ELF-1 (cell line): ENCODE measurements at regions not wholly inside any gene's neighbourhood (a gene's known extent, or its start where the extent isn't known, plus 50 kb on each side); places are given as distances from the start of the nearest gene placed in this dataset.
A peak's percentile ranks its signal among the peaks of the same experiment; 100 is the strongest.
"Not testable (repeated sequence)": the region's sequence is repeated elsewhere in the genome, so short reads cannot be mapped to it uniquely, and the experiment has no call there.

Source experiments
- DNase-seq: peaks from one replicate; pipeline ENCODE4 v3.0.0-alpha.2; 2016; ENCODE audit warnings: low read depth, low spot score

DNA sequence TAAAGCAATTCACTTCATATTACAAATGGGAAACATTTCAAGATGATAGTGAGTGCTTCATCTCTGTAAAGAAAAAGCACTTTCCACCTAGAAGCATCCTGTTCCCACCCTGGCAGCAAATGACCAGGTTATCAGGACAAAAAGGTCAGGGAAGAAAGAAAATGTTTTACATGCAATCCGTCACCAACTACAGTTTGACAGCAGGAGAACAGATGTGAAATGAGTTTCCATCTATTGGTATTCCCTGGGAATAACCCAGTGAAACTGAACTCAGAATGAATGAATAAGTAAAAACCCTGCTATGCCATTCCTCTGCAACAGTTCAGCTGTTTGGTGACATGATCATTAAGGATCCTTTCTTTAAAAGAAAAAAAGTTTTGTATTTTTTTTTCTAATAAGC, 67.6 kb downstream of the HTR1A start:
- no peak for DNase-seq

DNA sequence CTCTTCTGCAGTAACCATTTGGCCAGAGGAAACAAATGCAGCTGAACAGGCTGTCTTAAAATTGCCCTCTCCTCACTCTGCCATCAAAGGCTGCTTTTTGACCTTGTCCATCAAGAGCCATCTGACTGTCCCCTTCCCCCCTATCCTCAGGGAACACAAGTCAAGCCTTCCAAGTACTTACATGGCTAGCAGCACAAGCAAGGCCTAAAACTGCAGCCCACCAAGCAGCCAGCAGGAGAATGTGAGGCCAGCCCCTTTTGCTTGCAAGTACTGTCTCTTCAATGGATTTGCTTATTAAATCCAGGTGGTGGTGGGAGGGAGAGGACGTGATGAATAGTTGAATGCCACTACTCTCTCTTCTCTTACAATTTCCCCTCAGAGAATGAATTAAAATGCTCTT, 83.5 kb downstream of the HTR1A start:
- DNase-seq: peak; percentile 2

DNA sequence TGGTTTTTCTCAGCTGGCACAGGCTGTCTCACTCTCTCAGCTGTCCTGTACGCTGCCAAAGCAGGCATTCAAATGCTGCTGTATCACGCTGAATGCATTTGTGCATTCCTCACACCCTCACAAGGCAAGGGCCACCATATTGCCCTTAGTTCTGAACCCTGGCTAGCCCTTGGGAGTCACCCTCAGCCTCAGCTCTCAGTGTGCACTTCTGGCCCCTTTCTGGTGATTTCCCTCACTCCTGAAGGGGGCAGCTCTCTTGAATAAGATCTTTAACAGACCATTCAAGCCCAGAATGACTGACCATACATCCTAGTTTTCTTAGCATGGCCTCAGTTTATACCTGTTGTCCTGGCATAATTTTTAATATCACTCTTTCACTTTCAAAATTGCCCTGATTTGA, 84.3 kb downstream of the HTR1A start:
- no peak for DNase-seq

DNA sequence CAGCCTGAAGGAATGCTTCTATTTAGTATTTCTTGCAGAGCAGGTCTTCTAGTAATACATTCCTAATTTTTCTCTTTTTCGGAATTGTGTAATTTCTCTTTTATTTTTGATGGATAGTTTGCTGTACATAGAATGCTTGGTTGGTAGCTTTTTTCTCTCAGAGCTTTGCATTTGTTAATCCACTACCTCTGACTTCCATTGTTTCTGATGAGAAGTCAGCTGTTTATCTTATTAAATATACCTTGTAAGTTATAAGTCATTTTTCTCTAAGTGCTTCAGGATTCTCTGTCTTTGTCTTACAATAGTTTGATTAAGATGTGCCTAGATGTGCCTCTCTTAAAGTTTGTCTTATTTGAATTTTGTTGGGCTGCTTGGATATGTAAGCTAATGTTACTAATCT, 101.9 kb downstream of the HTR1A start:
- no peak for DNase-seq

DNA sequence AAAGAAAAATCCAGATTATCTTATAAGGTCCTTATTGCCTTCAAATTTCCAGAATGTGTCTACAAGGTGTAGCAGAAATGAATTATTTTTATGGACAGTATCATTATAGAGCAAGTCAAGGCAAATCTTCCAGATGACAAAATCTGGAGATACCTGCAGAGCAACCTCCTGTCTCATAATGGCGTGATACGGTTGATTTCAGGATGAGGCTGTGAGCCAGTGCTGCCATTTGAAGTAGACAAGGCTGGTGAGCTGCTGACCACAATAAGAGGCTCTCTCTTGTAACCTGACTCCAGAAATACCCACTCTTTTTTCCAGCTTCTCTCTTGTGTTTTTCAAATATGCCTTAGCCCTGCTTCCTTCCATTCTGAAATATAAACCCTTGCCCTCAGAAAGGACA, 108.2 kb downstream of the HTR1A start:
- DNase-seq: no peak

DNA sequence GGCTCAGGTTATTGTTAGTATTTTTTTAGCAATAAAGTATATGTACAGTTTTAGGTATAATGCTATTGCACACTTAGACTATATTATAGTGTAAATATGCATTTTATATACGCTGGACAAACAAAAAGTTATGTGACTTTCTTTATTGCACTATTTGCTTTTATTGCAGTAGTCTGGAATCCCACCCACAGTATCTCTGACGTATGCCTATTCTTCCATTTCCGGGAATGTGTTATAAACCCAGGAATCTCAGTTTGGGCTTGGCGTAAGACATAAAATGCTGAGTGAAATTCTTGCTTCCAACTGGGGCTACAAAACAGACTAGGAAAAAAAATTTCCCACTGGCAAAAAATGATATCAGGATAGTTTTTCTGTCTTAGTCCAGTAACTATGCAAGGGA, 119.1 kb downstream of the HTR1A start:
- DNase-seq: no peak

DNA sequence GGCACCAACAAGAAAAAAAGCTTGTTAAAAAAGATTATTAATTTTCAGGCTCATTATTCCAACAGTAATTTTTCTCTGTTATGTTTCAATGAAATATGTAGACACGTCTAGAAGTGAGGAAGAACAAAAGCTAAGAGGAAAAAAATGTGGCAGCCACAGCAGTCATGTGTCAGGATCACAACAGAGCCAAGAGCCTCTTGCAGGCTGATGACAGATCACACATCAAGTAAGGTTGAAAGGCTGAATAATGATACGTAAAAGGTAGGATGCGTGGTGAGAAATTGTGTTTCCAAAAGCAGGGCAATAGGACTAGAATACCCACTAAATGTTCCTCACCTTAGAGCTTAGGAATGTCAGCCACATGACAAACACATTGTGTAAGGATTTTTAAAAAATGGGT, 124.8 kb downstream of the HTR1A start:
- no peak for DNase-seq

DNA sequence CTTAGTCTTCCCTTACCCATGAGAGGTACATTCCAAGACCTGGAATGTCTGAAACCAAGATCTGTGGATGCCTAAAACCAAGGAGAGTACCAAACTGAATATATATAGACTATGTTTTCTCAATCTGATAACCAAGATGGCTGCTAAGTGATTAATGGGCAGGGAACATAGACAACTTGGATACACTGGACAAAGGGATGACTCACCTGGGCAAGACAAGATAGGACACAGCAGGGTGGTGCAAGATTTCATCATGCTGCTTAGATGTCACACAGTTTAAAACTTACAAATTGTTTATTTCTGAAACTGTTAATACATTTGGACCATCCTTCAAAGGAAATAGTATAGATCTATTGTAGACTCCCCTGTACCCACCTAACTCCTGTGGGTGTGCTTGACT, 130.9 kb downstream of the HTR1A start:
- no peak for DNase-seq

DNA sequence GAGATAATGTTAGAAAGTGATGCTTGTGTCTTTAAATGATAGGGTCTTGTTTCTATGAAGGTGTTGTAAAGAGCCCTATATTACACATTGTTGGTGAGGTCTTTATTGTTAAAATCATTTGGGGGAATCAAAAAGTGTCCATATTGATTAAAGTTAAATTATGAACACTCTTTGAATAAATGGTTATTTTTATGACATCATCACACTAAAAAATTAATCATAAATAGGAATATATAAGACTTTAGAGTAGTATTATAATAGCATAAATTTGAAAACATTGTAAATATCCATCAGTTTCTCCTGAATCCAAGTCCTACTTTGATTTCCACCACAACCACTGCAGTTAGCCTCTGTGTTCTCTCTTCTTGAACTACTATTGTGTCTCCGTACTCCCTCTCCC, 136.3 kb downstream of the HTR1A start:
- no peak for DNase-seq

DNA sequence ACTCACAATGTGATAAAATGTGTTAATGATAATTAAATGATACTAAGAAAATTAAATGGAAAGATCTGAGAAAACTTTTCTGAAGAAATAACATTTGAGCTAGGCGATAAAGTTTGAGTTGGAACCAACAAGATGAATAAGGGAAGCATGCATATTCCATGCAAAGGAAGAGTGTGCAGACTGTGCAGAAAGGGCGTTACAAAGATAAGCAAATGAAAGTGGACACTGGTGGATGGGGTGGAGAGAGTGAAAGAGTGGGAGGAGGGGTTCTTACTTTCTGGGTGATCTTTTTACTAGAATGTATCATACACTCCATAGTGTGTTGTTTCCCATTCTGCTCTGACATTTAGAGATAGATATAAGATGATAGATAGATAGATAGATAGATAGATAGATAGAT, 138.7 kb downstream of the HTR1A start:
- DNase-seq: no peak

DNA sequence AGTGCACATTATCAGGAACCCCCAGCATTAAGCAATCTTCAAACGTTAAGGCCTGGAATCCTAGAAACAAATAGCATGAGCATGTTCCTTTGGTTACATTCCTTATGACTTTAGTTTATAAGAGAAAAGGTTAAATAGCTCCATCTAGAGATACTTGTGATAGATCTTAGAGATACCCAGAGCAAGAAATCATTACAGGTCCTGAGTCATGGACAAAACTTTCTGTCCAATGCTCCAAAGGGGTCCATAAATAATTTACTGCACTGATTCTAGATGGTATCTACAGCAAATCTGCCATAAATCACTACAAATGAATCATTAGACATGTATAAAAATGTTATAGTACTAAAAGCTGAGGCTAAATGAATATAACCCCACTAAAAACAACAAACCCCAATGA, 139.6 kb downstream of the HTR1A start:
- no peak for DNase-seq

DNA sequence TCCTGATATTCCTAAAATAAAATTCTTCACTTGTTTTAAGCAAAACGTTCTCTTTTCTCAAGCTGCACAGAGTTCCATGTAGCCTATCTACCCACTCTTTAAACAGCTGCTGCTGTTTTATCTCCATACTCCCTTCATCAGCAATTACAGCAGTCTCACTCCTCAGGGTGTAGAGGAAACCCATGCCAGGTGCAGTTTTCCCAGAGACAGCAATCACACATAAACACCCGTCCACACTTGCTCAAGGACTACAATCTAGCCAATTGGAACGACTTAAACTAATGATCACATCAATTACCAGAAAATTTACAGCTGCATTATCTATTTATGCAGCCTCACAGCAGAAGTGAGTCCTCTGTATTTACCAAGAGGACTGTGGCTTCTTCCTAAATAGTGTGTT, 141.7 kb downstream of the HTR1A start:
- no peak for DNase-seq

DNA sequence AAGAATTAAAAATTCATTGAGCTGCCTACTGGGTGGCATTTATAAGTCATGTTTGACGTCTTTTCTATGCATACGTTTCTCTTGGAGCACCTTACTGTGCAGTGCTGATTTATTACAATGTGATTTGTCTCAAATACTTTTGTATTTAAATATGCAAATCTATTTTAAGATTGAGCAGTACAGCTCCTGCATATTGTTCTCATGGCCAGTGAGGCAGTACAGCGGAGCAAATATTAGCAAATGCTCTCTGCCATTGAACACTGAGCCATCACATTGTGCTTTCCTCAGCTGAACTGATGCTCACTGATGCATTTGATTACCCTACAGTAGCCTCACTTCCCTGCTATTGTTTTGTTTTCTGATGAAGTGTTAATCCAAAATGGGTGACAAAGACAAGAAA, 149.6 kb downstream of the HTR1A start:
- DNase-seq: no peak

DNA sequence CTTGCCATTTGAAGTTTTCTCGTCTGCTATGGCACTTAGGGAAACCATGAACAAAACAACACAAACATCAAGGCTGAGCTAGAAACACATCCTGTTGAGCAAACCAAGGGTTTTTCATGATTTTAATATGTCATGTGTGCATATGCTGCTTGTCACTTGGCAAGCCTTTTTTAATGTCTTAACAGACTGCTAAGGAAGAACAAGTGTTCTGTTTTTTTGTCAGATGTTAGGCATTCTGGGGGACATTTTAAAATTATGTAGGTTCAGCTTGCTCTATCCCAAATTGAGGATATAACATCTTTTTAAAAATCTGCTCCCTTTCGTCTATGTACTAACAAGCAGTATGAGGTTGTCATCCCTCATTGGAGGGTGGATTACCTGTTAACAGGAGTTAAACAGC, 150.3 kb downstream of the HTR1A start:
- no peak for DNase-seq

DNA sequence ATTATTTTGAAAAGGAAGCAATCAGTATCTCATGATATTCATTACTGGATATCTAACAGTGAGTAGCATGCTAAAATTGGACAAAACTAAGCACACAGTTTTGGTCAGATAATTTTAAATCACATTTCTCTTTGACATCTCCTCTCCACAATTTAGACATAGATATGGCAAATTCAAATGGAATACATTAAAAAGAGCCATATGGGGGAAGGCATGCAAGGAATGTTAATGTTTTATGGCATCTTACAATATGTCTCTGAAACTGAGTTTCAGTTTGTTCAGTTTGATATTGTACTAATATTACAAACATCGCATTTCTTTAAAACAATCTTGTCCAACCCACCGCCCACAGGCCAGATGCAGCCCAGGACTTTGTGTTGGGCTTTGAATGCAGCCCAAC, 151.0 kb downstream of the HTR1A start:
- no peak for DNase-seq

DNA sequence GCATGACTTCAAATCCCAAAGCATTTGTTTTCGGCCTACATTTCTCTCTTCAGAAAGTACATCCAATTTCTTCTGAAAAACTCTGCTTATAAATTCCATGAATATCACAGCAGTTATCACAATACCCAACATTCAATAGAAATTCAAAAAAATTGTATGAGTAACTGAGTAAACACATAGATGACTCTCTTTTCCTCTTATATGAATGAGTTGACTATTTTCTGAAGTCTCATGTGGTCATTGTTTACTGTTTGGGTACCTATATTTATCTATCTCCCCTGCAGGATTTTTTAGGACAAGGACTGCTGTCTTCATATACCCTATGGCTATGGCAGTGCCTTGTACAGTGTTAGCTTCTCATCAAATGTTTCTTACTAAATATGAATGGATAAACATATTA, 157.1 kb downstream of the HTR1A start:
- DNase-seq: no peak

DNA sequence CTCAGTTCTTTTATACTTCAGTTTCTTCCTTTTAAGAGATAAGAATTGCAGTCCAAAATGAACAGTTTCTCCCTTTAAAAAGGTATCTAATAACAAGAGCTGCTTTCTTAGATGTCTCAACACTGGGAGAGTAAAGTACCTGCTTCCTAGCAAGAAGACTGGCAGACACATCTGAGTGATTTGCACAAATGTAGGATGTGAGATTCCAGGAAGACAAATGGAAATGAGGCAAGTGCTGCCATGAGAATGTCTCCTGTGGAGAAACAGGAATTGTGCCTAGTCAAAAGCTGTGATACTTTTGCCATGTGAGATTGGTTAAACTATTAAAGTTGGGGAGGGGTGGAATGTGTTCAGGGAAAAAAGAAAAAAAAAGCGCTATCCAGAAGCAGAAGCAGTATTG, 159.1 kb downstream of the HTR1A start:
- DNase-seq: no peak

DNA sequence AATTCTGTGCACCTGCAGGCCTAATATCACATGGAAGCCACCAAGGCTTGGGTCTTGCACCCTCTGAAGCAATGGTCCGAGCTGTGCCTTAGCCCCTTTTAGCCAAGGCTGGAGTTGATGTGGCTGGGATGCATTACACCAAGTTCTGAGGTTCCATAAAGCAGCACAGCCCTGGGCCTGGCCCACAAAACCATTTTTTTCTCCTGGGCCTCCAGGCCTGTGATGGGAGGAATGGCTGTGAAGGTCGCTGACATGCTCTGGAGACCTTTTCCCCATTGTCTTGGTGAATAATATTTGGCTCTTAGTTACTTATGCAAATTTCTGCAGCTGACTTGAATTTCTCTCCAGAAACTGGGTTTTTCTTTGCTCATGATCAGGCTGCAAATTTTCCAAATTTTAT, 167.3 kb downstream of the HTR1A start:
- no peak for DNase-seq

DNA sequence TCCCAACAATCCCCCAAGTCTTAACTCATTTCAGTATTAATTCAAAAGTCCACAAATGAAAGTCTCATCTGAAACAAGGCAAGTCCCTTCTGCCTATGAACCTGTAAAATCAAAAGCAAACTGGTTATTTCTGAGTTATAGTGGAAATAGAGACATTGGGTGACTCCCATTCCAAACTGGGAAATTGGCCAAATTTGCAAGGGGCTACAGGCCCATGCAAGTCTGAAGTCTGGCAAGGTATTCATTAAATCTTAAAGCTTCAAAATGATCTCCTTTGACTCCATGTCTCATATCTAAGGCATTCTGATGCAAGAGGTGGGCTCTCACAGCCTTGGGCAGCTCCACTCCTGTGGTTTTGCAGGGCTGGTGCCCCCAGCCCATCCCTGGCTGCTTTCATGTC, 167.9 kb downstream of the HTR1A start:
- no peak for DNase-seq

DNA sequence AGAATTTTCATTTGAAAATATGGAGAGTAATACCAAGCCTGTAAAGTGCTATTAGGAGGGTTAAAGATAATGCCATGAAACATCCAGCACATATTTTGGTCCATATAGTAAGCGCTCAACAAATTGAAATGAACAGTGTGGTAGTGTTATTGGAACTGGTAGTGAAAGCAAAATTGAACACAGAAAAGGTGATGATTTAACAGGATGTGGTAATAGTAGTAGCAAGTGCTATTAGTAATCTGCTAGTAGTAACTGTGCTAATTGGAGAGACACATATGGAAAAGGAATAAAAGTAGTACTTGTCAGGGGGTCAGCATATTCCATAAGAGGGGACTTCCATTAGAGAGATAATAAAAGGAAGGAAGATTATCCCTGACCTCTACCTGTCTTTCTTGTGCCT, 187.3 kb downstream of the HTR1A start:
- no peak for DNase-seq

DNA sequence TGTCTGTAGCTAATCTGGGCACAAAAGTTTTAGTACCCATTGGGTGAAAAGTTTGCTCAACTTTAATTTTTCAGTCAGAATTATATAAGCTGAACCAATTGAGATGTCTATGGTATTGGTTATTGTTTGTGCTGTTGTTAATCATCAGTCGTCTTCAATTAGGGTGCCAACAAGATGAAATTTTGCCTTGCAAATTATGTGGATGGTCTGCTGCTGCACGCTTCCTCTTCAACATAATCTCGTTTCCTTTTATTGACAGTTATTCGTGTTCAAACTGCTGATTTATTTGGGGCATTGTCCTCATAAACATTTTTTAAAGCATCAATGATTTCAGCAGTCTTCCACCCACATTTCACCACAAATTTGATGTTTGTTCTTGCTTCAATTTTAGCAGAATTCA, 194.0 kb downstream of the HTR1A start:
- no peak for DNase-seq

DNA sequence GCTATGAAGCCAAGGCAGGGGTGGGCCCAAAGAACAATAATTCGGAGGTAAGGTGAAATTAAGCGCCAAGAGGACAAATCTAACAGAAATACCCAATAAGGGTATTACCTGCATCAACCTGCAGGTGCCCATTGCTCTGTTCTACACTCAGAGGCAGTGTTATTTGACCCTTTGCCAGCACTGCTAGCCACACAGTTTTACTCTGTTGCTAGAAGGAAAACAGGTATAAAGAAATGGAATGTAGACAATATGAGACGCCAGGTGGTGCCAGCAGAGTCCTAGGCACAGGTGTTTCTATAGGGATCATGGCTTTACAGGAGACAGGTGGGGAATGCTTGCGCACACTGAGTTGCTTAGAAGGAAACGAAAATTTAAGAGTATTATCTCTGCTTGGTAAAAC, 201.3 kb downstream of the HTR1A start:
- no peak for DNase-seq

DNA sequence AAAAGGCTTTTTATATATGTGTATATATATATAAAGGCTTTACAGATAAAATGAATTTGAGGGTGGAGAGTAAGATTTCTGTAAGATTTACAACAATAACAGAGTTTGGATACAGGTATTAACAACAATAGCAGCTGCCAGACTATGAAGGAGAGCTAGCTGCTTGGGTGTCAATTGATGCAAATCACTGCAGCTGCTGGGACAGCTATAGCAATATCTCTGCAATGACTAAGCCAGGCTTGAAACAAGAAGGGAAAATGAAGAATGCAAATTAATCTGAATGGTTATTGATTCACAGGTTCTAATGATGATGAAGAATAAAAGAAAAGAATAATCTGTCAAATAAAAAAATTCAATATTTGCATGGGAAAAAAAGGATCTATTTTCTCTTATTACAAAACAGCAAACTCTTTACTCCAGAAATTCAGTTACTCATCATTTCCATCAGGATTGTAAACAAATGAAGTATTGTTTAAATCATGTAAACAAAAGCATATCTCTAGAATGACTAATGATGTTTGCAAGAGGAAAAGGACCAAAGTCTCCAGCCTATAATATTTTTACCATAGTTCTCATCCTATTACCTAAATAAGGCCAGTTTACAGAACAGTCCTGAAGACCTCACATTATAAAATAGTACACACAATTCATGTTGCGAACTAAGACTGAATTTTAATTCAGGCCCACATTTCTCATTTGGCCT, 219.0 kb downstream of the HTR1A start:
- no peak for DNase-seq

DNA sequence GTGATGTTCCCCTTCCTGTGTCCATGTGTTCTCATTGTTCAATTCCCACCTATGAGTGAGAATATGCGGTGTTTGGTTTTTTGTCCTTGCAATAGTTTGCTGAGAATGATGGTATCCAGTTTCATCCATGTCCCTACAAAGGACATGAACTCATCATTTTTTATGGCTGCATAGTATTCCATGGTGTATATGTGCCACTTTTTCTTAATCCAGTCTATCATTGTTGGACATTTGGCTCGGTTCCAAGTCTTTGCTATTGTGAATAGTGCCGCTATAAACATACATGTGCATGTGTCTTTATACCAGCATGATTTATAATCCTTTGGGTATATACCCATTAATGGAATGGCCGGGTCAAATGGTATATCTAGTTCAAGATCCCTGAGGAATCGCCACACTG, 229.4 kb downstream of the HTR1A start:
- DNase-seq: not testable (repeated sequence)
